Tibial nerve (tissue), 4 donors: ENCODE measurements at regions not wholly inside any gene's neighbourhood (a gene's known extent, or its start where the extent isn't known, plus 50 kb on each side); places are given as distances from the start of the nearest gene placed in this dataset.
"Not testable (repeated sequence)": the region's sequence is repeated elsewhere in the genome, so short reads cannot be mapped to it uniquely, and the experiment has no call there.

Experiments used
- DNase-seq, 2 donors: peaks; one replicate each; pipeline ENCODE4 v3.0.0-alpha.2; 2019; ENCODE audit warnings: low spot score in 2 of 2
- H3K27ac ChIP-seq, 4 donors: fragments of 200-600 bp; sonication (generic) in 3 of 4; one replicate each; pipeline ENCODE4 v1.5.1; 2017 to 2019; ENCODE audit warnings: mild to moderate bottlenecking in 1 of 4
- H3K27me3 ChIP-seq, 2 donors: fragments of 200-600 bp; sonication (generic) in 1 of 2; one replicate each; pipeline versions ENCODE4 v1.5.1 to v1.6.0; 2017 to 2019
- H3K36me3 ChIP-seq, 3 donors: fragments of 200-600 bp; sonication (generic); one replicate each; pipeline ENCODE4 v1.5.1; 2018 to 2019
- H3K4me1 ChIP-seq, 4 donors: fragments of 200-600 bp; sonication (generic) in 3 of 4; one replicate each; pipeline ENCODE4 v1.5.1; 2017 to 2019
- H3K4me3 ChIP-seq, 4 donors: fragments of 200-600 bp; sonication (generic) in 3 of 4; one replicate each; pipeline ENCODE4 v1.5.1; 2017 to 2019; ENCODE audit warnings: mild to moderate bottlenecking in 1 of 4, moderate library complexity in 1 of 4
- H3K9me3 ChIP-seq, 4 donors: fragments of 200-600 bp; sonication (generic) in 3 of 4; one replicate each; pipeline ENCODE4 v1.5.1; 2017 to 2019
- CTCF ChIP-seq, 5 experiments: fragments of 200-600 bp in 3 of 5; fragments of 450-650 bp in 2 of 5; sonication (generic) in 3 of 5; IDR thresholded peaks; one replicate each; pipeline ENCODE4 v1.5.1; 2016 to 2019; ENCODE audit warnings: antibody characterized with exemption in 5 of 5, mild to moderate bottlenecking in 3 of 5, moderate library complexity in 2 of 5
- EP300 ChIP-seq, 2 donors: sonication (generic); formaldehyde crosslinking; IDR thresholded peaks; one replicate each; pipeline ENCODE4 v1.6.1; 2017; ENCODE audit warnings: antibody characterized with exemption in 2 of 2, mild to moderate bottlenecking in 1 of 2
- POLR2A ChIP-seq, 2 donors: fragments of 450-650 bp; IDR thresholded peaks; one replicate each; pipeline ENCODE4 v1.6.1; 2017; ENCODE audit warnings: antibody characterized with exemption in 2 of 2, mild to moderate bottlenecking in 2 of 2, moderate library complexity in 2 of 2
- WGBS, 2 donors: methylation state at CpG; one replicate each; pipeline ENCODE4 v1.1.5; 2018; 5-methylcytosine and 5-hydroxymethylcytosine counted together

DNA sequence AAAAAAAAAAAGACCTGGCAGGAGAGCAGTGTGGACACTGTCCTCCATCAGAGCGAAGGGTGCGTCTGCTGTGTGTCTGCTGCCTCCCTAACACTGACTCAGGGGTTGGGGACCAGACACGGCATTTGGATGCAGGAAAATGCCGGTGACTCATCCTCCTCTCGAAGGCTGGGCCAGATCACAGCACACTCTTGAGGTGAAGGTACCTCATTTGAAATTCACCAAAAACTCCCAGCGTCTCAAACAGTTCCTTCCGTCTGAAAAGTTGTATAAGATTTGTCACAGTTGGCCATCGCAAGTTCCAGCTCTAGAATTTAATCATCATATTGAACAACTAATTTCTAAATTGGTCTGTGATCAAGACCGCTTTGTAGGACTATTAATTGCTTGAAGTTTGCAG lies 118.1 kb upstream of the LYZL2 start:
- no peak overlapping the region for H3K4me3 ChIP-seq
- H3K9me3 ChIP-seq = no peaks in the 10 kb centered on the region
- DNase-seq = no peak
- H3K27me3 ChIP-seq = no peaks in the 10 kb centered on the region
- H3K27ac ChIP-seq = no peak overlapping the region
- no peaks in the 10 kb centered on the region for H3K36me3 ChIP-seq
- peaks cover 0 to 7% (median 0%) of the 10 kb centered on the region in 4 donors for H3K4me1 ChIP-seq
- TF ChIP-seq POLR2A (IDR thresholded peaks at IDR 0.05) (no peak), EP300 (IDR thresholded peaks at IDR 0.05) (no peak), CTCF (IDR thresholded peaks at IDR 0.05) (no peak)
- 83 to 84% methylated on average over 9 of the region's 9 CpGs for WGBS, 2 donors

DNA sequence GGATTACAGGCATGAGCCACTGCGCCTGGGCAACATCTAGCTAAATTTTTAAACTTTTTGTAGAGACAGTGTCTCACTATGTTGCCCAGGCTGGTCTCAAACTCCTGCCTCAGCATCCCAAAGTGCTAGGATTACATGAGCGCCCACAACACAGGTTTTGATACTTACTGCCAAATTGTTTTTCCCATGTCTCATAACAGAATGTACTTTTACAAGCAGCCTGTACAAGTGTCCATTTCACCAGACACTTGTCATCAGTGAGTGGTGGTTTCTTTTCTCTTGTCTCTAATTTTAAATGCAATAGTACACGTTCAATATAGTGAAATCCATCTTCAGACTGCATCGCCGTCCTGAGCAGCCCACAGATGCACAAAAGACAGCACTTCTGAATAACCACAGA lies 116.4 kb upstream of the LYZL2 start:
- no peak for TF ChIP-seq POLR2A (IDR thresholded peaks at IDR 0.05)
- TF ChIP-seq CTCF (IDR thresholded peaks at IDR 0.05) = no peak
- no peak for TF ChIP-seq EP300 (IDR thresholded peaks at IDR 0.05)
- Histone ChIP-seq H3K27me3 (no peaks in the 10 kb centered on the region), H3K27ac (no peak overlapping the region), H3K4me1 (no peaks in the 10 kb centered on the region), H3K4me3 (no peak overlapping the region), H3K36me3 (no peaks in the 10 kb centered on the region), H3K9me3 (no peaks in the 10 kb centered on the region)
- no peak for DNase-seq
- 88 to 90% methylated on average over 5 of the region's 5 CpGs for WGBS, 2 donors

- Histone ChIP-seq H3K9me3 (no peaks in the 10 kb centered on the region), H3K4me1 (no peaks in the 10 kb centered on the region), H3K27me3 (no peaks in the 10 kb centered on the region), H3K27ac (no peak overlapping the region), H3K36me3 (no peaks in the 10 kb centered on the region), H3K4me3 (no peak overlapping the region)
- WGBS, 2 donors = 85 to 89% methylated on average over 1 of the region's 1 CpG
- DNase-seq = no peak
- TF ChIP-seq POLR2A (IDR thresholded peaks at IDR 0.05) (no peak), EP300 (IDR thresholded peaks at IDR 0.05) (no peak), CTCF (IDR thresholded peaks at IDR 0.05) (no peak)
These were observed 114.6 kb upstream of the LYZL2 start for GRCh38 chr10:30744106-30744505.

DNA sequence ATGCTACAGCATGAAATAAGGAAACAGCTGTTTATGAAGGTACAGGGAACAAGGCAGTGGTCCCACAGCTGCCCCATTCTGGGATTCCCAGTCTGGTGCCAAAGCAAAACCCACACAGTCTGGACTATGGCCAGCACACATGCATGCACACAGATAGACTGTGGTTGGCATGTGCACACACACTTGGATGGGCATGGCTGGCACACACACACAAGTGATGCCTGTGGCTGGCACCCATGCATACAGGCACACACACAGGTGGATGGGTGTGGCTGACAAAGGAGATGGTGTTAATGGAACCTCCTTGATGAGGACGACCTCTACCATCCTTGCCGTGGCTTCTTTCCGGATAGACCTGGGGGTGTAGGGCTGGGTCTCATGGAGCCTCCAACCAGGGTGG lies 114.0 kb upstream of the LYZL2 start:
- Histone ChIP-seq H3K9me3 (no peaks in the 10 kb centered on the region), H3K36me3 (no peaks in the 10 kb centered on the region), H3K4me1 (no peaks in the 10 kb centered on the region), H3K27me3 (no peaks in the 10 kb centered on the region), H3K4me3 (no peak overlapping the region), H3K27ac (no peak overlapping the region)
- no peak for DNase-seq
- 98 to 100% methylated on average over 3 of the region's 3 CpGs for WGBS, 2 donors
- no peak for TF ChIP-seq EP300 (IDR thresholded peaks at IDR 0.05)
- no peak for TF ChIP-seq POLR2A (IDR thresholded peaks at IDR 0.05)
- no peak for TF ChIP-seq CTCF (IDR thresholded peaks at IDR 0.05)

- DNase-seq = no peak
- TF ChIP-seq POLR2A (IDR thresholded peaks at IDR 0.05) (no peak), EP300 (IDR thresholded peaks at IDR 0.05) (no peak), CTCF (IDR thresholded peaks at IDR 0.05) (no peak)
- Histone ChIP-seq H3K27ac (no peak overlapping the region), H3K9me3 (no peaks in the 10 kb centered on the region), H3K4me3 (no peak overlapping the region), H3K36me3 (no peaks in the 10 kb centered on the region), H3K4me1 (no peaks in the 10 kb centered on the region), H3K27me3 (no peaks in the 10 kb centered on the region)
- WGBS, 2 donors = 34 to 49% methylated on average over 4 of the region's 4 CpGs
These were observed 112.9 kb upstream of the LYZL2 start for GRCh38 chr10:30742471-30742870.

GRCh38 chr10:30740774-30741173 lies 111.2 kb upstream of the LYZL2 start:
- not testable (repeated sequence) for H3K4me1 ChIP-seq, H3K27ac ChIP-seq

More at GRCh38 chr10:30740774-30741173, 111.2 kb upstream of the LYZL2 start:
- H3K9me3 ChIP-seq, H3K36me3 ChIP-seq, DNase-seq, H3K27me3 ChIP-seq, H3K4me3 ChIP-seq: not testable (repeated sequence)
- 88 to 100% methylated on average over 1 of the region's 1 CpG for WGBS, 2 donors
